ENCODE measurements at regions not wholly inside any gene's neighbourhood (a gene's known extent, or its start where the extent isn't known, plus 50 kb on each side); places are given as distances from the start of the nearest gene placed in this dataset.

DNA sequence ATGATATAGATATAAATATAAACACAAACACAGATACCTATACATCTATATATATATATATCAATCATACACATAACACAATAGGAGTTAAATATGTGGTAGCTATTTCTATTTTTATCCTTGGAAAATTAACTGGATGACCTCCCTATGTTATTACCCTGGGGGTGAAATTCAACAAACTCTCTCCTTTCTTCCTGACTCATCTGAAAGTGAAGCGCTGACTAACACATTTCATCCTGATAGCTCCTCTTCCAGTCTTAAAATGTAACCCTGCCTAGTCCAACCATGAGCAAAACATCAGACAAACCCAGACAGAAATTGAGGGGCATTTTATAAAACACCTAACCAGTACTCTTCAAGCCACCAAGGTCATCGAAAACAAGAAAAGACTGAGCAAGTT is 220.6 kb upstream of the ISX start:
- 94% methylated on average over 2 of the region's 2 CpGs for WGBS
- TF ChIP-seq SP1 (IDR thresholded peaks at IDR 0.05) = no peak
- TF ChIP-seq CTCF (IDR thresholded peaks at IDR 0.05; ENCODE audit: low read depth, low read length, missing input control) = no peak
- no peaks in the 10 kb centered on the region for H3K9me3 ChIP-seq (ENCODE audit: control insufficient read depth in 4 of 4, low read length in 3 of 4)
- H3K27ac ChIP-seq (ENCODE audit: low read depth in 1 of 2, low read length in 2 of 2) = no peak overlapping the region
- no peaks in the 10 kb centered on the region for H3K4me1 ChIP-seq (ENCODE audit: control insufficient read depth in 4 of 4, insufficient read depth in 4 of 4, low read length in 3 of 4)
- no peaks in the 10 kb centered on the region for H3K36me3 ChIP-seq (ENCODE audit: control insufficient read depth in 4 of 4, insufficient read depth in 3 of 4, low read depth in 1 of 4, low read length in 3 of 4)
- H3K9ac ChIP-seq (ENCODE audit: low read depth in 1 of 2, low read length in 2 of 2) = no peak overlapping the region
- H3K4me3 ChIP-seq (ENCODE audit: low read depth in 1 of 3, low read length in 3 of 3) = no peak overlapping the region
- DNase-seq (ENCODE audit: low spot score) = no peak
- H3K27me3 ChIP-seq (ENCODE audit: control insufficient read depth in 4 of 4, insufficient read depth in 4 of 4, low read length in 3 of 4) = no peaks in the 10 kb centered on the region

- Histone ChIP-seq H3K9me3 (ENCODE audit: control insufficient read depth in 4 of 4, low read length in 3 of 4) (no peaks in the 10 kb centered on the region), H3K27me3 (ENCODE audit: control insufficient read depth in 4 of 4, insufficient read depth in 4 of 4, low read length in 3 of 4) (peaks cover 0 to 3% (median 0%) of the 10 kb centered on the region in 4 donors), H3K9ac (ENCODE audit: low read depth in 1 of 2, low read length in 2 of 2) (no peak overlapping the region), H3K27ac (ENCODE audit: low read depth in 1 of 2, low read length in 2 of 2) (no peak overlapping the region), H3K4me3 (ENCODE audit: low read depth in 1 of 3, low read length in 3 of 3) (no peak overlapping the region), H3K36me3 (ENCODE audit: control insufficient read depth in 4 of 4, insufficient read depth in 3 of 4, low read depth in 1 of 4, low read length in 3 of 4) (no peaks in the 10 kb centered on the region), H3K4me1 (ENCODE audit: control insufficient read depth in 4 of 4, insufficient read depth in 4 of 4, low read length in 3 of 4) (no peaks in the 10 kb centered on the region)
- no peak for DNase-seq (ENCODE audit: low spot score)
- WGBS = 17% methylated on average over 1 of the region's 1 CpG
- TF ChIP-seq HNF4G (IDR thresholded peaks at IDR 0.05) = no peak
These were observed 218.9 kb upstream of the ISX start for GRCh38 chr22:34847072-34847471.

DNA sequence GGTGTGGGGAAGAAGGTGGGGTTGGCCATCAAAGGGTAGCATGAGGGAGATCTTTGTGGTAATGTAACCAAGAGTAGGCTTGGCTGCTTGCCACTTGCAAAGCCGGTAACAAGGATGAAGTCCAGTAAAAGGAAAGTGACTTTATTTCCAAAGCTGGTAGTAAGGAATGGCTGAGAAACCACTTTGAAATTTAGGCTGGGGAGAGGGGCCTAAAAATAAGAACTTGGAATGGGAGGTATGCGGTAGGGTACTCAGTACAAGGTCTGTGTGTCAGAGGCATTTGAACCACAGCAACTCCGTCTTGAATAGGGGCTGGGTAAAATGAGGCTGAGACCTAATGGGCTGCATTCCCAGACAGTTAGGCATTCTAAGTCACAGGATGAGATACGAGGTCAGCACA is 216.0 kb upstream of the ISX start:
- Histone ChIP-seq H3K27me3 (ENCODE audit: control insufficient read depth in 4 of 4, insufficient read depth in 4 of 4, low read length in 3 of 4) (peaks cover 0 to 3% (median 0%) of the 10 kb centered on the region in 4 donors), H3K9ac (ENCODE audit: low read depth in 1 of 2, low read length in 2 of 2) (no peak overlapping the region), H3K27ac (ENCODE audit: low read depth in 1 of 2, low read length in 2 of 2) (no peak overlapping the region), H3K36me3 (ENCODE audit: control insufficient read depth in 4 of 4, insufficient read depth in 3 of 4, low read depth in 1 of 4, low read length in 3 of 4) (no peaks in the 10 kb centered on the region), H3K4me3 (ENCODE audit: low read depth in 1 of 3, low read length in 3 of 3) (no peak overlapping the region), H3K9me3 (ENCODE audit: control insufficient read depth in 4 of 4, low read length in 3 of 4) (no peaks in the 10 kb centered on the region), H3K4me1 (ENCODE audit: control insufficient read depth in 4 of 4, insufficient read depth in 4 of 4, low read length in 3 of 4) (no peaks in the 10 kb centered on the region)
- TF ChIP-seq CTCF (IDR thresholded peaks at IDR 0.05; ENCODE audit: low read depth, low read length, missing input control) (no peak), EGR1 (IDR thresholded peaks at IDR 0.05; ENCODE audit: low read depth in 2 of 2) (no peak), JUND (IDR thresholded peaks at IDR 0.05) (no peak), YY1 (IDR thresholded peaks at IDR 0.05) (no peak), REST (IDR thresholded peaks at IDR 0.05) (no peak), FOXA2 (IDR thresholded peaks at IDR 0.05) (no peak), SP1 (IDR thresholded peaks at IDR 0.05) (no peak), RAD21 (IDR thresholded peaks at IDR 0.05) (no peak), HNF4G (IDR thresholded peaks at IDR 0.05) (no peak), NR2F2 (IDR thresholded peaks at IDR 0.05) (no peak)
- TF ChIP-seq, protein P1, sequence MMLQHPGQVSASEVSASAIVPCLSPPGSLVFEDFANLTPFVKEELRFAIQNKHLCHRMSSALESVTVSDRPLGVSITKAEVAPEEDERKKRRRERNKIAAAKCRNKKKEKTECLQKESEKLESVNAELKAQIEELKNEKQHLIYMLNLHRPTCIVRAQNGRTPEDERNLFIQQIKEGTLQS (IDR thresholded peaks at IDR 0.05) = no peak
- DNase-seq (ENCODE audit: low spot score) = no peak
- WGBS = 71% methylated on average over 4 of the region's 4 CpGs
